ENCODE measurements at regions not wholly inside any gene's neighbourhood (a gene's known extent, or its start where the extent isn't known, plus 50 kb on each side); places are given as distances from the start of the nearest gene placed in this dataset.

- H3K27ac ChIP-seq (ENCODE audit: low read depth, low read length) = no peak overlapping the region
- H3K4me3 ChIP-seq (ENCODE audit: low read depth, low read length) = no peak overlapping the region
- H3K9me3 ChIP-seq (ENCODE audit: control insufficient read depth, insufficient read depth, low read length) = no peaks in the 10 kb centered on the region
- H3K36me3 ChIP-seq (ENCODE audit: control insufficient read depth, insufficient read depth, low read length) = no peaks in the 10 kb centered on the region
- H3K4me1 ChIP-seq (ENCODE audit: control insufficient read depth, insufficient read depth, low read length) = 0 out of 2 replicates have a peak, but pooled peaks cover 2% of the 10 kb centered on the region
- no peaks in the 10 kb centered on the region for H3K27me3 ChIP-seq (ENCODE audit: control insufficient read depth, insufficient read depth, low read length)
- H3K9ac ChIP-seq (ENCODE audit: low read depth, low read length) = no peak overlapping the region
These were observed 54.1 kb upstream of the F3 start for GRCh38 chr1:94595658-94596057.

- H3K9me3 ChIP-seq (ENCODE audit: control insufficient read depth, insufficient read depth, low read length) = no peaks in the 10 kb centered on the region
- H3K9ac ChIP-seq (ENCODE audit: low read depth, low read length) = no peak overlapping the region
- H3K36me3 ChIP-seq (ENCODE audit: control insufficient read depth, insufficient read depth, low read length) = no peaks in the 10 kb centered on the region
- no peak overlapping the region for H3K27ac ChIP-seq (ENCODE audit: low read depth, low read length)
- H3K4me3 ChIP-seq (ENCODE audit: low read depth, low read length) = no peak overlapping the region
- H3K27me3 ChIP-seq (ENCODE audit: control insufficient read depth, insufficient read depth, low read length) = no peaks in the 10 kb centered on the region
- H3K4me1 ChIP-seq (ENCODE audit: control insufficient read depth, insufficient read depth, low read length) = no peaks in the 10 kb centered on the region
These were observed 52.1 kb upstream of the F3 start for GRCh38 chr1:94593611-94594010.

GRCh38 chr1:94592571-94592920 lies 51.0 kb upstream of the F3 start:
- Histone ChIP-seq H3K36me3 (ENCODE audit: control insufficient read depth, insufficient read depth, low read length) (no peaks in the 10 kb centered on the region), H3K27me3 (ENCODE audit: control insufficient read depth, insufficient read depth, low read length) (no peaks in the 10 kb centered on the region), H3K4me3 (ENCODE audit: low read depth, low read length) (no peak overlapping the region), H3K9ac (ENCODE audit: low read depth, low read length) (no peak overlapping the region), H3K9me3 (ENCODE audit: control insufficient read depth, insufficient read depth, low read length) (no peaks in the 10 kb centered on the region), H3K27ac (ENCODE audit: low read depth, low read length) (no peak overlapping the region), H3K4me1 (ENCODE audit: control insufficient read depth, insufficient read depth, low read length) (no peaks in the 10 kb centered on the region)

GRCh38 chr1:94591823-94592570 lies 50.4 kb upstream of the F3 start:
- no peaks in the 10 kb centered on the region for H3K4me1 ChIP-seq (ENCODE audit: control insufficient read depth, insufficient read depth, low read length)
- H3K9me3 ChIP-seq (ENCODE audit: control insufficient read depth, insufficient read depth, low read length) = no peaks in the 10 kb centered on the region
- no peaks in the 10 kb centered on the region for H3K36me3 ChIP-seq (ENCODE audit: control insufficient read depth, insufficient read depth, low read length)
- no peaks in the 10 kb centered on the region for H3K27me3 ChIP-seq (ENCODE audit: control insufficient read depth, insufficient read depth, low read length)
- no peak overlapping the region for H3K4me3 ChIP-seq (ENCODE audit: low read depth, low read length)
- H3K9ac ChIP-seq (ENCODE audit: low read depth, low read length) = no peak overlapping the region
- no peak overlapping the region for H3K27ac ChIP-seq (ENCODE audit: low read depth, low read length)

Data from HUES48 (cell line).